Stomach (tissue), 4 donors: ENCODE measurements at regions not wholly inside any gene's neighbourhood (a gene's known extent, or its start where the extent isn't known, plus 50 kb on each side); places are given as distances from the start of the nearest gene placed in this dataset.
"Not testable (repeated sequence)": the region's sequence is repeated elsewhere in the genome, so short reads cannot be mapped to it uniquely, and the experiment has no call there.

ENCODE experiments used
- EP300 ChIP-seq: sonication (generic); formaldehyde crosslinking; IDR thresholded peaks from one replicate; pipeline ENCODE4 v1.6.1; 2017; ENCODE audit warnings: antibody characterized with exemption
- POLR2A ChIP-seq, 4 donors: fragments of 450-650 bp; IDR thresholded peaks; one replicate each; pipeline ENCODE4 v1.6.1; 2016; ENCODE audit warnings: antibody characterized with exemption in 4 of 4, control low read depth in 2 of 4, mild to moderate bottlenecking in 1 of 4, moderate library complexity in 1 of 4
- POLR2AphosphoS5 ChIP-seq, 3 donors: sonication (generic); formaldehyde crosslinking; IDR thresholded peaks; one replicate each; pipeline ENCODE4 v1.6.1; 2016; ENCODE audit warnings: antibody characterized with exemption in 3 of 3
- TF ChIP-seq, protein P1 (sequence below), 7 experiments: fragments of 450-650 bp in 4 of 7; fragments of 200-600 bp in 3 of 7; sonication (generic) in 3 of 7; IDR thresholded peaks; one replicate each; pipeline ENCODE4 v1.5.1; 2016 to 2019; ENCODE audit warnings: antibody characterized with exemption in 7 of 7, control low read depth in 2 of 7, mild to moderate bottlenecking in 1 of 7

DNA sequence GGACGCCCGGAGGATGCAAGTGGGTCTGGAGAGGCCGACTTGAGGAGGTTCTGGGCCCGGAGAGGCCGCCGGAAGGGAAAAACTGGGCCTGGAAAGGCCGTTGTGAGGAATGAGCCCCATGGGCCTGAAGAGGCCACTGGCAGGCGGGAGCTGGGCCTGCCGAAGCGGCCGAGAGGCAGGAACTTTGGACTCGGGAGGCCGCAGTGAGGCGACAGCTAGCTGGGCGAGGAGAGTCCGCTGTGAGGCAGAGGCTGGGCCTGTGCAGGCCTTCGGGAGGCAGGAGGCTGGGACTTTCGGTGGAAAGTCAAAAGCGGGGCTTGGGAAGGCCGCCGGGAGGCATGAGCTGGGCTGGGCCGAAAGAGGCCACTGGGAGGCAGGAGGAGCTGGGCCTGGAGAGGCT lies 199.6 kb downstream of the CEP170 start:
- TF ChIP-seq, protein P1, sequence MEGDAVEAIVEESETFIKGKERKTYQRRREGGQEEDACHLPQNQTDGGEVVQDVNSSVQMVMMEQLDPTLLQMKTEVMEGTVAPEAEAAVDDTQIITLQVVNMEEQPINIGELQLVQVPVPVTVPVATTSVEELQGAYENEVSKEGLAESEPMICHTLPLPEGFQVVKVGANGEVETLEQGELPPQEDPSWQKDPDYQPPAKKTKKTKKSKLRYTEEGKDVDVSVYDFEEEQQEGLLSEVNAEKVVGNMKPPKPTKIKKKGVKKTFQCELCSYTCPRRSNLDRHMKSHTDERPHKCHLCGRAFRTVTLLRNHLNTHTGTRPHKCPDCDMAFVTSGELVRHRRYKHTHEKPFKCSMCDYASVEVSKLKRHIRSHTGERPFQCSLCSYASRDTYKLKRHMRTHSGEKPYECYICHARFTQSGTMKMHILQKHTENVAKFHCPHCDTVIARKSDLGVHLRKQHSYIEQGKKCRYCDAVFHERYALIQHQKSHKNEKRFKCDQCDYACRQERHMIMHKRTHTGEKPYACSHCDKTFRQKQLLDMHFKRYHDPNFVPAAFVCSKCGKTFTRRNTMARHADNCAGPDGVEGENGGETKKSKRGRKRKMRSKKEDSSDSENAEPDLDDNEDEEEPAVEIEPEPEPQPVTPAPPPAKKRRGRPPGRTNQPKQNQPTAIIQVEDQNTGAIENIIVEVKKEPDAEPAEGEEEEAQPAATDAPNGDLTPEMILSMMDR (IDR thresholded peaks at IDR 0.05): not testable (repeated sequence)
- TF ChIP-seq POLR2A (IDR thresholded peaks at IDR 0.05); EP300; POLR2AphosphoS5 (IDR thresholded peaks at IDR 0.05): not testable (repeated sequence)
